GM10266 (cell line): ENCODE measurements at regions not wholly inside any gene's neighbourhood (a gene's known extent, or its start where the extent isn't known, plus 50 kb on each side); places are given as distances from the start of the nearest gene placed in this dataset.
A peak's percentile ranks its signal among the peaks of the same experiment; 100 is the strongest.

Experiments used
- DNase-seq: peaks from one replicate; pipeline ENCODE4 v3.0.0; 2012; ENCODE audit errors: extremely low spot score
- CTCF ChIP-seq: IDR thresholded peaks from 2 replicates; pipeline ENCODE4 v1.5.1; 2012; ENCODE audit warnings: mild to moderate bottlenecking, low read depth; ENCODE audit not compliant: control insufficient read depth, insufficient read depth; ENCODE audit errors: missing control alignments

GRCh38 chr6:97462938-97463598 is 180.1 kb upstream of the MMS22L start:
- no peak for DNase-seq
- no peak for TF ChIP-seq CTCF

GRCh38 chr6:97465877-97466561 is 183.0 kb upstream of the MMS22L start:
- TF ChIP-seq CTCF: no peak
- no peak for DNase-seq

- no peak for TF ChIP-seq CTCF
Observed at GRCh38 chr6:97468981-97469380, 186.0 kb upstream of the MMS22L start.

GRCh38 chr6:97469451-97469850 is 186.4 kb upstream of the MMS22L start:
- no peak for TF ChIP-seq CTCF
- no peak for DNase-seq

More at GRCh38 chr6:97468981-97469380, 186.0 kb upstream of the MMS22L start:
- no peak for DNase-seq

GRCh38 chr6:97470322-97470721 is 187.3 kb upstream of the MMS22L start:
- DNase-seq: no peak
- TF ChIP-seq CTCF: no peak

GRCh38 chr6:97473979-97474378 is 191.0 kb upstream of the MMS22L start:
- DNase-seq: no peak
- TF ChIP-seq CTCF: no peak

GRCh38 chr6:97497713-97498331 is 214.8 kb upstream of the MMS22L start:
- peak; percentile 16 for DNase-seq
- TF ChIP-seq CTCF: peak; percentile 91
